Smooth muscle cell (in vitro differentiated cells): ENCODE measurements at regions not wholly inside any gene's neighbourhood (a gene's known extent, or its start where the extent isn't known, plus 50 kb on each side); places are given as distances from the start of the nearest gene placed in this dataset.

ENCODE experiments used
- DNase-seq: peaks from one replicate; lab custom pipeline; 2025; ENCODE audit not compliant: unreplicated experiment; lab: John Stamatoyannopoulos, UW
- H2AFZ ChIP-seq: fragments of 200-600 bp; sonication (generic); 2 replicates; pipeline ENCODE4 v1.6.0; 2016; ENCODE audit warnings: antibody characterized with exemption, low read depth, mild to moderate bottlenecking
- H3F3A ChIP-seq: fragments of 200-600 bp; sonication (generic); 2 replicates; pipeline ENCODE4 v1.6.0; 2017; ENCODE audit warnings: antibody characterized with exemption, low read depth
- H3K27ac ChIP-seq: fragments of 200-600 bp; sonication (generic); 2 replicates; pipeline ENCODE4 v1.5.1; 2016; ENCODE audit warnings: low read depth, mild to moderate bottlenecking
- H3K27me3 ChIP-seq: fragments of 200-600 bp; sonication (generic); 2 replicates; pipeline ENCODE4 v1.6.1; 2016; ENCODE audit warnings: low read depth, mild to moderate bottlenecking
- H3K36me3 ChIP-seq: fragments of 200-600 bp; sonication (generic); 2 replicates; pipeline ENCODE4 v1.5.1; 2016; ENCODE audit warnings: low read depth
- H3K4me1 ChIP-seq: fragments of 200-600 bp; sonication (generic); 2 replicates; pipeline ENCODE4 v1.5.1; 2016; ENCODE audit warnings: low read depth
- H3K4me2 ChIP-seq: fragments of 200-600 bp; sonication (generic); 2 replicates; pipeline ENCODE4 v1.6.0; 2016; ENCODE audit warnings: mild to moderate bottlenecking
- H3K4me3 ChIP-seq: fragments of 200-600 bp; sonication (generic); 2 replicates; pipeline ENCODE4 v1.5.1; 2016; ENCODE audit warnings: mild to moderate bottlenecking
- H3K79me2 ChIP-seq: fragments of 200-600 bp; sonication (generic); 2 replicates; pipeline ENCODE4 v1.6.0; 2016; ENCODE audit warnings: low read depth, mild to moderate bottlenecking
- H3K9ac ChIP-seq: fragments of 200-600 bp; sonication (generic); 2 replicates; pipeline ENCODE4 v1.6.0; 2016; ENCODE audit warnings: low read depth
- H3K9me3 ChIP-seq: fragments of 200-600 bp; sonication (generic); replicated peaks from 2 replicates; pipeline ENCODE4 v1.5.1; 2016; ENCODE audit warnings: low read depth
- H4K20me1 ChIP-seq: fragments of 200-600 bp; sonication (generic); 2 replicates; pipeline ENCODE4 v1.6.0; 2016; ENCODE audit warnings: low read depth
- WGBS: methylation state at CpG from one replicate; pipeline ENCODE4 v1.1.7; 2016; ENCODE audit warnings: low lambda C conversion rate; 5-methylcytosine and 5-hydroxymethylcytosine counted together
- TF ChIP-seq, protein P1 (sequence below): fragments of 200-600 bp; sonication (generic); IDR thresholded peaks from 2 replicates; pipeline ENCODE4 v1.5.1; 2017; ENCODE audit warnings: borderline replicate concordance, mild to moderate bottlenecking, antibody characterized with exemption; ENCODE audit not compliant: insufficient read depth, poor library complexity, severe bottlenecking

DNA sequence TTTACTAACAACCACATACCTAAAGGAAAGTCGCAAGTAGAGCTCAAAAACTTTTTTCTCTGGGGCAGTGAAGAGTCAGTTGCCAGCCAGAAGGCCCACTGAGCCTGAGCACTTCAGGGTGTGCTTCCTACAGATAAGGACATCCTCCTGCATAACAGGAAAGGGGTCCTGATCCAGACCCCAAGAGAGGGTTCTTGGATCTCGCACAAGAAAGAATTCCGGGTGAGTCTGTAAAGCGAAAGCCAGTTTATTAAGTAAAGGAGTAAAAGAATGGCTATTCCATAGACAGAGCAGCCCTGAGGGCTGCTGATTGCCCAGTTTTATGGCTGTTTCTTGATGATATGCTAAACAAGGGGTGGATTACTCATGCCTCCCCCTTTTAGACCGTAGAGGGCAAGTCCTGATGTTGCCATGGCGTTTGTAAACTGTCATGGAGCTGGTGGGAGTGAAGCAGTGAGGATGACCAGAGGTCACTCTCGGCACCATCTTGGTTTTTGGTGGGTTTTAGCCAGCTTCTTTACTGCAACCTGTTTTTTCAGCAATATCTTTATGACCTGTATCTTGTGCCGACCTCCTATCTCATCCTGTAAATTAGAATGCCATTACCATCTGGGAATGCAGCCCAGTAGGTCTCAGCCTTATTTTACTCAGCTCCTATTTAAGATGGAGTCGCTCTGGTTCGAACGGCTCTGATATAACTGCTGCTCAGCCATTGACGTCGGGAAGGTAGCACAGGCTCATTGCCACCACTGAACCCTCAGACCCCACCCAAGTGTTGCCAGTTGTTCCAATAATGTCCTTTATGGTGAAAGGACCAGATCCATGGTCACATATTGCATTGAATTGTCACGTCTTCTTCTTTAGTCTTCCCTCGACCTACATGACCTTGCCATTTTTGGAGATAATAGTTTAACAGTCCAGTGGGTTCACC lies 96.6 kb upstream of the ERRFI1 start:
- Histone ChIP-seq H3K36me3 (no peaks in the 10 kb centered on the region), H3K79me2 (no peaks in the 10 kb centered on the region), H3K27ac (peak overlapping the region; percentile 99), H2AFZ (peak overlapping the region; percentile 70), H3F3A (peaks cover 41% of the 10 kb centered on the region), H3K9me3 (no peaks in the 10 kb centered on the region), H3K27me3 (no peaks in the 10 kb centered on the region), H3K9ac (peak overlapping the region; percentile 85), H4K20me1 (no peaks in the 10 kb centered on the region), H3K4me1 (peaks cover 21% of the 10 kb centered on the region), H3K4me3 (no peak overlapping the region), H3K4me2 (peak overlapping the region; percentile 76)
- TF ChIP-seq, protein P1, sequence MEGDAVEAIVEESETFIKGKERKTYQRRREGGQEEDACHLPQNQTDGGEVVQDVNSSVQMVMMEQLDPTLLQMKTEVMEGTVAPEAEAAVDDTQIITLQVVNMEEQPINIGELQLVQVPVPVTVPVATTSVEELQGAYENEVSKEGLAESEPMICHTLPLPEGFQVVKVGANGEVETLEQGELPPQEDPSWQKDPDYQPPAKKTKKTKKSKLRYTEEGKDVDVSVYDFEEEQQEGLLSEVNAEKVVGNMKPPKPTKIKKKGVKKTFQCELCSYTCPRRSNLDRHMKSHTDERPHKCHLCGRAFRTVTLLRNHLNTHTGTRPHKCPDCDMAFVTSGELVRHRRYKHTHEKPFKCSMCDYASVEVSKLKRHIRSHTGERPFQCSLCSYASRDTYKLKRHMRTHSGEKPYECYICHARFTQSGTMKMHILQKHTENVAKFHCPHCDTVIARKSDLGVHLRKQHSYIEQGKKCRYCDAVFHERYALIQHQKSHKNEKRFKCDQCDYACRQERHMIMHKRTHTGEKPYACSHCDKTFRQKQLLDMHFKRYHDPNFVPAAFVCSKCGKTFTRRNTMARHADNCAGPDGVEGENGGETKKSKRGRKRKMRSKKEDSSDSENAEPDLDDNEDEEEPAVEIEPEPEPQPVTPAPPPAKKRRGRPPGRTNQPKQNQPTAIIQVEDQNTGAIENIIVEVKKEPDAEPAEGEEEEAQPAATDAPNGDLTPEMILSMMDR: no peak
- WGBS: 51% methylated on average over 15 of the region's 15 CpGs
- no peak for DNase-seq

GRCh38 chr1:8122160-8122476 lies 96.0 kb upstream of the ERRFI1 start:
- Histone ChIP-seq H2AFZ (peak overlapping the region; percentile 70), H3K27me3 (no peaks in the 10 kb centered on the region), H3K9me3 (no peaks in the 10 kb centered on the region), H3K79me2 (no peaks in the 10 kb centered on the region), H3K4me1 (peaks cover 21% of the 10 kb centered on the region), H3K4me2 (peak overlapping the region; percentile 76), H4K20me1 (no peaks in the 10 kb centered on the region), H3K4me3 (no peak overlapping the region), H3F3A (peaks cover 43% of the 10 kb centered on the region), H3K9ac (peak overlapping the region; percentile 85), H3K27ac (peak overlapping the region; percentile 99), H3K36me3 (no peaks in the 10 kb centered on the region)
- DNase-seq: no peak
- TF ChIP-seq, protein P1: no peak
- 19% methylated on average over 3 of the region's 3 CpGs for WGBS

GRCh38 chr1:8121261-8122159 lies 95.4 kb upstream of the ERRFI1 start:
- TF ChIP-seq, protein P1: no peak
- Histone ChIP-seq H3K27ac (peak overlapping the region; percentile 99), H3K79me2 (no peaks in the 10 kb centered on the region), H3K4me3 (no peak overlapping the region), H3K9me3 (no peaks in the 10 kb centered on the region), H3K4me1 (peaks cover 21% of the 10 kb centered on the region), H3K4me2 (peak overlapping the region; percentile 76), H3K9ac (peak overlapping the region; percentile 85), H4K20me1 (no peaks in the 10 kb centered on the region), H2AFZ (peak overlapping the region; percentile 46), H3F3A (peaks cover 49% of the 10 kb centered on the region), H3K27me3 (no peaks in the 10 kb centered on the region), H3K36me3 (no peaks in the 10 kb centered on the region)
- no peak for DNase-seq
- 23% methylated on average over 18 of the region's 18 CpGs for WGBS
